Stromal cell of bone marrow (primary cell): ENCODE measurements at regions not wholly inside any gene's neighbourhood (a gene's known extent, or its start where the extent isn't known, plus 50 kb on each side); places are given as distances from the start of the nearest gene placed in this dataset.
"Not testable (repeated sequence)": the region's sequence is repeated elsewhere in the genome, so short reads cannot be mapped to it uniquely, and the experiment has no call there.

ENCODE experiments used
- DNase-seq: peaks from one replicate; pipeline ENCODE4 v3.0.0-alpha.2; 2012; ENCODE audit warnings: low read depth

GRCh38 chr16:15204571-15204970 lies 110.5 kb upstream of the RRN3 start:
- not testable (repeated sequence) for DNase-seq

GRCh38 chr16:15192813-15193212 lies 98.7 kb upstream of the RRN3 start:
- DNase-seq, result not testable (repeated sequence)

DNA sequence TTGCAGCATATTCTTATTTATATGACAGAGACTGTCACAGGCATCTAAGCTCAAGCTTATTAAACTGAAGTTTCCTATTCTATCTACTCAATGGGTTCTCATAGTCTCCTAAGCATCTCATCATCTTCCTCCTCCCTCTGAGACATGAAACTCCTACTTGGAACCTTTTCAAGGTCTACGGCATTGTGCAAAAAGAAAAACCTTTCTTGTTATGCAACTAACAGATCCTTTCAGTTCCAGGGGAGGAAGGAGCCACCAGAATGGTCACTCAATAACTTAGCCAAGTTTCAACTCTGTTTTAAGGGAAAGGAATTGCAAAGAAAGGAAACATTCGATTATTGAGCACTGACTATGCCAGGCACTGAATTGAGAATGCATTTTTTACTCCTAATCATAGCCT lies 98.1 kb upstream of the RRN3 start:
- not testable (repeated sequence) for DNase-seq

GRCh38 chr16:15189478-15189877 lies 95.4 kb upstream of the RRN3 start:
- DNase-seq, result not testable (repeated sequence)
